BJ (cell line): ENCODE measurements at regions not wholly inside any gene's neighbourhood (a gene's known extent, or its start where the extent isn't known, plus 50 kb on each side); places are given as distances from the start of the nearest gene placed in this dataset.

Experiments used
- CTCF ChIA-PET: fragments of 350-600 bp; formaldehyde crosslinking; extraction: SDS; loops from one replicate; lab custom pipeline; 2021; ENCODE audit warnings: antibody characterized with exemption, inconsistent platforms; lab: Yijun Ruan, JAX
- POLR2A ChIA-PET: fragments of 300-600 bp; sonication (Branson Sonifier 250); formaldehyde crosslinking; extraction: SDS; loops from one replicate; lab custom pipeline; 2021; ENCODE audit warnings: antibody characterized with exemption; lab: Charles Lee
- DNase-seq: peaks from one replicate; pipeline ENCODE4 v3.0.0-alpha.2; 2011; ENCODE audit warnings: low read depth
- H3K27me3 ChIP-seq: 2 replicates; pipeline ENCODE4 v1.6.0; 2011; ENCODE audit warnings: low read length; ENCODE audit not compliant: control insufficient read depth, insufficient read depth
- H3K36me3 ChIP-seq: 2 replicates; pipeline ENCODE4 v1.5.1; 2011; ENCODE audit warnings: low read length; ENCODE audit not compliant: control insufficient read depth, insufficient read depth
- H3K4me3 ChIP-seq: 2 replicates; pipeline ENCODE4 v1.5.1; 2011; ENCODE audit warnings: low read depth, mild to moderate bottlenecking, control low read depth, low read length
- TF ChIP-seq, protein P1 (sequence below): IDR thresholded peaks from 2 replicates; pipeline ENCODE4 v1.5.1; 2011; ENCODE audit warnings: low read depth, mild to moderate bottlenecking, control low read depth, inconsistent platforms, low read length, moderate library complexity; ENCODE audit not compliant: insufficient read depth

DNA sequence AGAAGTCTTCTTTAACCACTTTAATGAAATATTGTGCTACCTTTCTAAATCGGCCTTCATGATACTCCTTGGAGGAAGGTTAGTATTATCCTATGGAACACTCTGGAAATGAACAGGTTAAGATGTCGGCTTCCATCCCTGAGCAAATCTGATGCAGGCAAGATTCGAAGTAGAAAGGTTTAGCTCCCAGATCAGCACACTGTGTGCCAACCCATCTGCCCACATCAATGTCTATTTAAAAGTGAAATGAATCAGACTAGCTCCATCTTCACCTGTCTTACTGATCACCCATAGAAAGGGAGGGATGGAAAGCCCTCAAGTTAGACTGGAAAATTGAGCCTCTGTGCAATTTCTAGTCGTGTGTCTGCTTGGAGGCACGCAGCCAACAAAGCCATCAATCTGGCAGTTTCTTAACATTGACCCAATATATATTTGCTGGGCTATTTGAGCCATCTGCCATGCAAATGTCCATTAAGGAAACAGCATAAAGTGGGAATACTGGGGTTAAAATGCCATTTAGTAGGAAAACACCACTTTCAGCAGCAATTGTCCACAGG lies 506.1 kb downstream of the RMST start:
- no peak for DNase-seq
- TF ChIP-seq, protein P1, sequence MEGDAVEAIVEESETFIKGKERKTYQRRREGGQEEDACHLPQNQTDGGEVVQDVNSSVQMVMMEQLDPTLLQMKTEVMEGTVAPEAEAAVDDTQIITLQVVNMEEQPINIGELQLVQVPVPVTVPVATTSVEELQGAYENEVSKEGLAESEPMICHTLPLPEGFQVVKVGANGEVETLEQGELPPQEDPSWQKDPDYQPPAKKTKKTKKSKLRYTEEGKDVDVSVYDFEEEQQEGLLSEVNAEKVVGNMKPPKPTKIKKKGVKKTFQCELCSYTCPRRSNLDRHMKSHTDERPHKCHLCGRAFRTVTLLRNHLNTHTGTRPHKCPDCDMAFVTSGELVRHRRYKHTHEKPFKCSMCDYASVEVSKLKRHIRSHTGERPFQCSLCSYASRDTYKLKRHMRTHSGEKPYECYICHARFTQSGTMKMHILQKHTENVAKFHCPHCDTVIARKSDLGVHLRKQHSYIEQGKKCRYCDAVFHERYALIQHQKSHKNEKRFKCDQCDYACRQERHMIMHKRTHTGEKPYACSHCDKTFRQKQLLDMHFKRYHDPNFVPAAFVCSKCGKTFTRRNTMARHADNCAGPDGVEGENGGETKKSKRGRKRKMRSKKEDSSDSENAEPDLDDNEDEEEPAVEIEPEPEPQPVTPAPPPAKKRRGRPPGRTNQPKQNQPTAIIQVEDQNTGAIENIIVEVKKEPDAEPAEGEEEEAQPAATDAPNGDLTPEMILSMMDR, result no peak
- no peak overlapping the region for H3K4me3 ChIP-seq
- CTCF ChIA-PET, result no interaction called here
- H3K27me3 ChIP-seq, result no peaks in the 10 kb centered on the region
- H3K36me3 ChIP-seq, result no peaks in the 10 kb centered on the region
- POLR2A ChIA-PET, result no interaction called here

DNA sequence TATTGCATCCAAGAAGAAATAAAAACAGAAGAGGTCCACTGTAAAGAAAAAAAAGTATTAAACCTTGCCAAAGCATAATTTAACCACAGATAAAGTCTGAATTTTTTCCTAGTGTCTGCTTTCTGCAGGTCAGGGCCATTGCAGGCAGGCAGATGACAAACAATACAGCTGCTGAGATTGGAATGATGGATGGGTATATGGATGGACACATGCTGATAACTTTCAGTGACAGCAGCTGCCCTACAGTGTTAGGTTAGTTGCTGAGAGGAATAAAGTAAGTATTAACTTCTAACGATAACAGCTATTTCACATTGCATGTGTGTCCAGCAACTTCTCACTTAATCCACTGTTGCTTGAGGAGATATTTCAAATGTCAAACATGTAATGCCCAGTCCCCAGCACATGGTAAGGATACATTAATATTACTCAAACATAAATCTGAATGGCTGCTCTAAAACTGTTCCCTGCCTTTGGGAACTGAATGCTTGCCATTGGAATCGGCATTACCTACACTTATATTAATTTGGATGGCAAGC lies 515.3 kb downstream of the RMST start:
- DNase-seq, result no peak
- Histone ChIP-seq H3K27me3 (no peaks in the 10 kb centered on the region), H3K36me3 (no peaks in the 10 kb centered on the region), H3K4me3 (no peak overlapping the region)
- ChIA-PET POLR2A (no interaction called here), CTCF (no interaction called here)
- TF ChIP-seq, protein P1, result no peak

- ChIA-PET CTCF (no interaction called here), POLR2A (no interaction called here)
- H3K27me3 ChIP-seq, result no peaks in the 10 kb centered on the region
- no peak overlapping the region for H3K4me3 ChIP-seq
- DNase-seq, result no peak
- TF ChIP-seq, protein P1, result no peak
- H3K36me3 ChIP-seq, result no peaks in the 10 kb centered on the region
Measured at GRCh38 chr12:97982684-97983083, 520.1 kb downstream of the RMST start.

DNA sequence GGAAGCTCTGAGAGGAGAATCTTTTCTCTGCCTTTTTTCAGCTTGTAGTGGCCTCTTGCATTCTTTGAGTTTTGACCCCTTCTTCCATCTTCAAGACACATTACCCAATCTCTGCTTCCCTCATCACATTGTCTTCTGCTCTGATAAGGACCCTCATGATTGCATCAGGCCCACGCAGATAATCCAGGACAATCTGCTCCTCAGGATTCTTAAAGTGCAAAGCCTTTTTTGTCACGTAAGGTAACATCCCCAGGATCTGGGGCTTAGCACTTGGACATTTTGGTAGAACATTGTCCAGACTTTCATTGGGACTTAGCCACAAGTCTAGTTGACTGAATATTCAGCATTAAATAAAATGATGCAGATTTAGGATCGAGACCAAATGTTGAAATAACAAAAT lies 521.2 kb downstream of the RMST start:
- Histone ChIP-seq H3K27me3 (no peaks in the 10 kb centered on the region), H3K4me3 (no peak overlapping the region), H3K36me3 (no peaks in the 10 kb centered on the region)
- CTCF ChIA-PET, result no interaction called here
- POLR2A ChIA-PET, result no interaction called here
- TF ChIP-seq, protein P1, result no peak
- DNase-seq, result no peak

DNA sequence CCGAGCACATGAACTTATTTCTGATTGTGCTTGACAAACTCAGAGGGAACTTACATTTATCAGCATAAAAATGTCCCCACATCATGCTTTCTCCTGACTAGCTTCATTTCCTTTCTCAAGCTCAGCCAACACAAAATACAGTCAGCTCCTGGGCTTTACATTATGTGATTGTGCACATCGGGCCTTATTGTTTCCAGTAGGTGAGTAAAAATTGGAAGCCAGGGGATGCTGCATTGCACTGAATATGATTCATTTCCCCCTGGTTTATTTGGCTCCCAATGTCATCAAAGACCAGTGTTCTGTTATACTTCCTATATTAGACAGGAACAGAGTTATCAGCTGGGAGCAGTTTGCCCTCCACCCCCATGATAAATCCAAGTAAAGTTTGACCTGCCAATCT lies 521.8 kb downstream of the RMST start:
- POLR2A ChIA-PET, result no interaction called here
- no peak overlapping the region for H3K4me3 ChIP-seq
- no peaks in the 10 kb centered on the region for H3K27me3 ChIP-seq
- DNase-seq, result no peak
- TF ChIP-seq, protein P1, result no peak
- no peaks in the 10 kb centered on the region for H3K36me3 ChIP-seq
- CTCF ChIA-PET, result no interaction called here
